ENCODE measurements at regions not wholly inside any gene's neighbourhood (a gene's known extent, or its start where the extent isn't known, plus 50 kb on each side); places are given as distances from the start of the nearest gene placed in this dataset.

DNA sequence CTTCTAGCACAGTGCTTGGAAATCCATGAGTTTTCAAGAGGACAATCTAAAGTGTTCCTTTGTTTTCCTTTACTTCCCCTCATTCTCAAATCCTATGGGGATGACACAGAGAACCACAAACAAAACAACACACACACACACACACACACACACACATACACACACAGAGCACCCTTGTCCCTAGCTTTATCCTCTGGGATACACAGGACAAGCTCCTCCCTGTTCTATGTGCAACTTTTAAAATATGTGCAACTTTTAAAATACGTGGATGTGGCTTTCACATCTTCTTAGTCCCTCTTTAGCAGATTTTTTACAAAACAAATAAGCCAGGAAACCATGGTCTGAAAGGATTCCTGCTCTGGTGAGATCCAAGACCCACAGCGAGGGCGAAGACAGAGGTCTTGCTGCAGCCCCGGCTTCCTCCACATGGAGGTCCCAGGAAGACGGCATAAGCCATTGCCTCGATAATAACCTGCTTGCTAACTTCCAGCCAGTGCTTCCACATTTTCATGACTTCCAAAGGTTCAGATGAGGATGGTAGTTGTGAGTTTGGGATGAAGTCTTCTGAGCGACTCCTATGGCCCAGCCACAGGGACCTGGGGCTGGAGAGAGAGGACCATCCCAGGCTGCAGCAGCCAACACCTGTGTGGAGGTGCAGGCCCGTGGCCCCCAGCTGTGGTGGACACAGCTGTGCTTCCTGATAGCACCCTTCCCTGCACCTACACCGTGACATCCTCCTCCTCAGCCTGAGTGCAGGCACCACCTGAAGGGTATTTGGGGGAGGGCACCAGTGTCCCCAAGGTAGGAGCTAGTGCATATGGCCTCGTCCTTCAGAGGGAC, 62.8 kb upstream of the CD93 start:
- TF ChIP-seq EZH2phosphoT487 (IDR thresholded peaks at IDR 0.05; ENCODE audit: low read depth) (no peak), CTCF (IDR thresholded peaks at IDR 0.05; ENCODE audit: low read depth, low read length) (no peak)
- Histone ChIP-seq H3K4me1 (ENCODE audit: low read length) (peaks cover 54% of the 10 kb centered on the region), H3K79me2 (ENCODE audit: low read length) (no peaks in the 10 kb centered on the region), H2AFZ (ENCODE audit: low read depth, low read length) (no peak overlapping the region), H3K9me3 (ENCODE audit: insufficient read depth, low read length) (no peaks in the 10 kb centered on the region), H3K9ac (ENCODE audit: low read length) (no peak overlapping the region), H3K4me3 (ENCODE audit: low read length) (no peak overlapping the region), H3K36me3 (replicated peaks; ENCODE audit: low read depth, low read length) (no peaks in the 10 kb centered on the region), H3K4me2 (ENCODE audit: low read length) (no peak overlapping the region), H4K20me1 (ENCODE audit: insufficient read depth, low read length) (no peaks in the 10 kb centered on the region), H3K27me3 (ENCODE audit: low read depth, low read length) (no peaks in the 10 kb centered on the region), H3K27ac (ENCODE audit: low read length) (no peak overlapping the region)

DNA sequence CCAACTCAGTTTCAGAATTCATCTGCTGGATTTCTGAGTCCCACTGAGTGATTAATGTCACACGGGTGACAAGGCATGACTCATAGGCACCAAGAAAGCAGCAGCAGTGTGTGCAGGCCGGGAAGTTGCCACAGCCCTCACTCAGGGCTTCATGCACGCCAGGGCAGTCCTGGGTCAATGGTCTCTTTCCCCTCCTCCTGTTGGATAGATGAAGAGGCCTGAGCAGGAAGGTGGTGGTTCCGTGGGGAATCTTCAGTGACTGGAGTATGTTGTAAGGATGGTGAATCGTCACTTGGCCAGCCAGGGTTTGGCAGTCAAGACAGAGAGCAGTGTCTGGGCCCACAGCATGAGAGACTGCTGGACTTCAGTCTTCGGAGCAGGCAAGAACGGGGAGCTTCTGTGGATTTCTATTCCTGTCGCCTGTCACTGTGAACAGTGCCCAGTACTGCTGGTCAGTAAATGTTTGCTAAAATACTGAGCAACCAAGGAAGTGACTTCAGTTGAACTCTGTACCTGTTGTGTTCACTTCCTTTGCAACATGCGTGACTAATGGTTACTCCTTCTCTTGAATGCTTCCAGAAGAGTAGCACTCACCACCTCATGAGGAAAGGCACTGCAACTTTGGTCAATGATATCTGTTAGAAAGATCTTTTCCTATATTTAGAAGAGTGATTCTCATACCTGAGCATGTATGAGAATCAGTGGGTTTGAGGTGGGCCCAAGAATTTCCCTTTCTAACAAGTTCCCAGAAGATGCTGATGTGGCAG, 62.0 kb upstream of the CD93 start:
- Histone ChIP-seq H3K36me3 (replicated peaks; ENCODE audit: low read depth, low read length) (no peaks in the 10 kb centered on the region), H3K79me2 (ENCODE audit: low read length) (no peaks in the 10 kb centered on the region), H3K27ac (ENCODE audit: low read length) (0 out of 2 replicates have a peak overlapping the region, but pooled peaks have one; percentile 5), H3K27me3 (ENCODE audit: low read depth, low read length) (no peaks in the 10 kb centered on the region), H3K9ac (ENCODE audit: low read length) (no peak overlapping the region), H3K9me3 (ENCODE audit: insufficient read depth, low read length) (no peaks in the 10 kb centered on the region), H3K4me1 (ENCODE audit: low read length) (peaks cover 62% of the 10 kb centered on the region), H3K4me3 (ENCODE audit: low read length) (no peak overlapping the region), H2AFZ (ENCODE audit: low read depth, low read length) (peak overlapping the region; percentile 44; the same call in 1 of the 2 replicates), H3K4me2 (ENCODE audit: low read length) (peak overlapping the region; percentile 43), H4K20me1 (ENCODE audit: insufficient read depth, low read length) (no peaks in the 10 kb centered on the region)
- TF ChIP-seq EZH2phosphoT487 (IDR thresholded peaks at IDR 0.05; ENCODE audit: low read depth) (no peak), CTCF (IDR thresholded peaks at IDR 0.05; ENCODE audit: low read depth, low read length) (no peak)

- no peaks in the 10 kb centered on the region for H4K20me1 ChIP-seq (ENCODE audit: insufficient read depth, low read length)
- 0 out of 2 replicates have a peak overlapping the region, but pooled peaks have one; percentile 44 for H2AFZ ChIP-seq (ENCODE audit: low read depth, low read length)
- no peaks in the 10 kb centered on the region for H3K79me2 ChIP-seq (ENCODE audit: low read length)
- no peaks in the 10 kb centered on the region for H3K27me3 ChIP-seq (ENCODE audit: low read depth, low read length)
- TF ChIP-seq EZH2phosphoT487 (IDR thresholded peaks at IDR 0.05; ENCODE audit: low read depth) (no peak), CTCF (IDR thresholded peaks at IDR 0.05; ENCODE audit: low read depth, low read length) (no peak)
- peaks cover 67% of the 10 kb centered on the region for H3K4me1 ChIP-seq (ENCODE audit: low read length)
- H3K4me2 ChIP-seq (ENCODE audit: low read length), result peak overlapping the region; percentile 43
- H3K36me3 ChIP-seq (replicated peaks; ENCODE audit: low read depth, low read length), result no peaks in the 10 kb centered on the region
- H3K4me3 ChIP-seq (ENCODE audit: low read length), result no peak overlapping the region
- H3K9ac ChIP-seq (ENCODE audit: low read length), result no peak overlapping the region
- peak overlapping the region; percentile 5; the same call in 1 of the 2 replicates for H3K27ac ChIP-seq (ENCODE audit: low read length)
- no peaks in the 10 kb centered on the region for H3K9me3 ChIP-seq (ENCODE audit: insufficient read depth, low read length)
Measured at GRCh38 chr20:23147647-23147963, 61.5 kb upstream of the CD93 start.
